GM23338 (cell line): ENCODE measurements at regions not wholly inside any gene's neighbourhood (a gene's known extent, or its start where the extent isn't known, plus 50 kb on each side); places are given as distances from the start of the nearest gene placed in this dataset.

Experiments
- CTCF ChIP-seq, 2 experiments: fragments of 200-600 bp in 1 of 2; sonication (generic) in 1 of 2; conservative IDR thresholded peaks; 2 replicates each; pipeline versions ENCODE4 v1.5.1 to v1.6.1; 2016 to 2017; ENCODE audit warnings: antibody characterized with exemption in 2 of 2, low read depth in 2 of 2, mild to moderate bottlenecking in 2 of 2, moderate library complexity in 1 of 2
- EZH2phosphoT487 ChIP-seq: fragments of 200-600 bp; sonication (generic); IDR thresholded peaks from one replicate; pipeline ENCODE4 v1.8.1; 2018; ENCODE audit warnings: antibody characterized with exemption; ENCODE audit not compliant: unreplicated experiment
- JUNB ChIP-seq: IDR thresholded peaks from one replicate; pipeline ENCODE4 v1.6.1; 2016; ENCODE audit warnings: antibody characterized with exemption; ENCODE audit not compliant: unreplicated experiment
- REST ChIP-seq: IDR thresholded peaks from one replicate; pipeline ENCODE4 v1.6.1; 2018; ENCODE audit warnings: antibody characterized with exemption; ENCODE audit not compliant: unreplicated experiment

DNA sequence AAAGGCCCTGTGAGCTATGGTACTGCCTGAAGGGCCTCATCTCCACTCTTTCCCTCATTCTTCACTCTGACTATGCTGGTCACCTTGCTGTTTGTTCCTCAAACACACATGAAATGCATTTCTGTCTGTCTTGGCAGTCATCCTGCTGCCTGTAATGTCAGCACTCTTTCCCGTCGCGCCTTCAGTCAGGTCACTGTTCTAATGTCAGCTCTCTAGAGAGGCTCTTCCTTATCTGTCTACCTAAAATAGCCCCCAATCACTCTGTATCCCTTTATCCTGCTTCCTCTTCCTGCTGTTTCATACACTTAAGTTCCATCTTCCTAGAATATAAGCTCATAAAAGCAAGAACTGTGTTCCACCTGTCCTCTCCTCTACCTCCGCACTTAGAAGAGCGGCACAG, 215.5 kb downstream of the ZNF33B start:
- no peak for TF ChIP-seq CTCF (conservative IDR thresholded peaks at IDR 0.05; ENCODE audit: low read depth in 2 of 2)
- no peak for TF ChIP-seq EZH2phosphoT487
- no peak for TF ChIP-seq JUNB
- no peak for TF ChIP-seq REST
